NCI-H82 (cell line): ENCODE measurements at regions not wholly inside any gene's neighbourhood (a gene's known extent, or its start where the extent isn't known, plus 50 kb on each side); places are given as distances from the start of the nearest gene placed in this dataset.
"Not testable (repeated sequence)": the region's sequence is repeated elsewhere in the genome, so short reads cannot be mapped to it uniquely, and the experiment has no call there.

ENCODE experiments used
- DNase-seq: peaks from one replicate; lab custom pipeline; 2025; lab: John Stamatoyannopoulos, UW

GRCh38 chr7:106749165-106749564 is 88.2 kb upstream of the CCDC71L start:
- DNase-seq = no peak

GRCh38 chr7:106750773-106751172 is 89.8 kb upstream of the CCDC71L start:
- DNase-seq = no peak

- DNase-seq = no peak
Observed at GRCh38 chr7:106752367-106752766, 91.4 kb upstream of the CCDC71L start.

- not testable (repeated sequence) for DNase-seq
Observed at GRCh38 chr7:106755024-106755423, 94.1 kb upstream of the CCDC71L start.

GRCh38 chr7:106755641-106756040 is 94.7 kb upstream of the CCDC71L start:
- no peak for DNase-seq

- DNase-seq = no peak
Observed at GRCh38 chr7:106756071-106756470, 95.1 kb upstream of the CCDC71L start.

DNA sequence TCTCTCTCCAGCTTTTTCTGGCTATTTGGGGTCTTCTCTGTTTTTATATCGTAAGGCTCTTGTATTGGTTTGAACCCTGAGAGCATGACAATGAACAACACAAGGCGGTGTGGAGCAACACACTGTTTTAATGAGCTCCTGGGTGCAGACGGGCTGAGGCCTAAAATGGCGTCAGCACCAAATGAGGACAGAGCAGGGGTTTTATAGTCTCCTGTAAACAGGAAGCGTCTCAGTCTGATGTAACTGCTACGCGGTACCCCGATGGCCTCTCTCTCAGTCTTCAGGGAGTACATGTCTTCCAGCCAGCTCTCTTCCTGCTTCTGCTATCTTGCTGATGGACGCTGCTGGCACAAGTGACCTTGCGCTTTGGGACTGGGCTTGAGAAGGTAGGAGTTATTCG is 95.9 kb upstream of the CCDC71L start:
- DNase-seq = no peak

- DNase-seq = no peak
Observed at GRCh38 chr7:106757846-106758245, 96.9 kb upstream of the CCDC71L start.

DNA sequence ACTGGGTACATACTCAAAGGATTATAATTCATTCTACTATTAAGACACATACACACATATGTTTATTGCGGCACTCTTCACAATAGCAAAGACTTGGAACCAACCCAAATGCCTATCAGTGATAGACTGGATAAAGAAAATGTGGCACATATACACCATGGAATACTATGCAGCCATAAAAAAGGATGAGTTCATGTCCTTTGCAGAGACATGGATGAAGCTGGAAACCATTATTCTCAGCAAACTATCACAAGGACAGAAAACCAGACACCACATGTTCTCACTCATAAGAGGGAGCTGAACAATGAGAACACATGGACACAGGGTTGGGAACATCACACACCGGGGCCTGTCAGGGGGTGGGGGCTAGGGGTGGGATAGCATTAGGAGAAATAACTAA is 101.9 kb upstream of the CCDC71L start:
- not testable (repeated sequence) for DNase-seq

DNA sequence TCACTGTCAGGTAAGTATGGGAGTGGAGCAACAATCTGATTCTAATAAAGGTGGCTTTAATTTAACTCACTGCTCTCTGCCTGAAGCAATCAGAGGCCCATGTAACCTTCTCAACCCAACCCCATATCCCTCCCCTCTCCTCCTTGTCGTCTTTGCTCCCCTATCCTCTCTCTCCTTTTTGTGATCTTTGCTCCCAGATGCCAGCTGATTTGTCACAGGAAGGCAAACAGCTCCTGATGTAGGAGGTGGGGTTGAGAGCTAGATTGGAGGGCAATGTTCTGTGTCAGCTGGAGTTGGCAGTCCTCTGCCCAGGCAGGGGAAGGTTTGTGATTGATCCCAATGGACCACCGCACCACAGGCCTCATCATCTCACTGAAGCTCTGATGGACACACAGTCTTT is 101.4 kb upstream of the PIK3CG start:
- no peak for DNase-seq

- DNase-seq = no peak
Observed at GRCh38 chr7:106765727-106766355, 99.2 kb upstream of the PIK3CG start.

DNA sequence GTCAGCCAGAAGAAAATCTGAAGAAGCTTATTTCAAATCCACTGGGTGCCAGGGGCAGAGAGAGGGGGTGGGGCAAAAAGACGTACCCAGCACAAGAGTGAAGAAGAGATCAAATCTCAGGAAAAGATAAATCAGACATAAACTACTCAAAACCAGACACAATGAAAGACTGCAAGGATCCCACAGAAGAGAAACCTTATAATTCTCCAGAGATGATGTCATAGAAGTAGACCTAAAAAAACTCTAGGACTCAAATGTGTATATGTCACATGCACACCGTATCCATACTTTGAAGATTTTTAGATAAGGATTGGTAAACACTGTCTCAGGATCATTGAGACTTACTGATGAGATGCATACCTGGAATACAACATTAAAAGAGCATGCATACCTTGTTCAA is 98.5 kb upstream of the PIK3CG start:
- no peak for DNase-seq

DNA sequence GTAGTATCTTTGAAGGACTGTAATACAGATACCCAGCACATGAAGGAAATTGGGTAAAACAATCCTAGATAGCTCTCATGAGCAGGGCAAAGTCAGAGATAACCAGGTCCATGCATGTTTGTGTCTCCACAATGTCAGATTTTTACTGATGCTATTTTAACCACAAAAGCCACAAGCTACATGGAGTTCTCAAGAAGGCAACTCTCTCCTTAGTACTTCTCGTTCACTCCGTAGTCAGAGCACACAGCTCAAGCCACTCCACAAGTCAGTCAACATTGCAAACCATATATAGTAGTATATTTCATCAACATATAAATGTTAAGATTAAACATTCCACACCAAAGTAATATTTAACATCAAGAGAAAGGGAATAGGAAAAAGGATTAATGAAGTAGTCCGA is 98.0 kb upstream of the PIK3CG start:
- DNase-seq = no peak

- DNase-seq = no peak
Observed at GRCh38 chr7:106767498-106768323, 97.4 kb upstream of the PIK3CG start.

GRCh38 chr7:106768324-106768751 is 96.7 kb upstream of the PIK3CG start:
- no peak for DNase-seq

- DNase-seq = no peak
Observed at GRCh38 chr7:106770191-106770590, 94.9 kb upstream of the PIK3CG start.

DNA sequence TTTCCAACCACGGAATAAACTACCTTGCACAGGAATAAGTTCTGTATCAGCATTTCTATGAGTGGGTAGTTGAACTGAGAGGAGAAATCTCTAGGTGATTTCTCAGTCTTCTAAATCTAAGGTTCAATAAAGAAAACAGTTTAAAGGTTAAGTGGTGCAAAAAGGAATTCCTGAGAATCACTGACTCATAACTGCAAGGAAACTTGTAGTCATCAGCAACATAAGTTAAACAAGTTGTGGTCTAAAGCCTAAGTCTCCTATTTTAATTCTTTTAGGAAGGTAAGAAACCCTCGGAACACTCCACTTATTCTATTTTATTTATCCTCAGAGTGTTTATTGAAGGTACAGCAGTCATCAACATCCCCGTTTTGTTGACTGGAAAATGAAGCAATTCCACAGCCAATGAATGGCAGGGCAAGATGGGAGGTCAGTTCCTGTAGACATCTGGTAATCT is 92.4 kb upstream of the PIK3CG start:
- no peak for DNase-seq

- DNase-seq = no peak
Observed at GRCh38 chr7:106773228-106773627, 91.9 kb upstream of the PIK3CG start.

GRCh38 chr7:106773721-106774120 is 91.4 kb upstream of the PIK3CG start:
- DNase-seq = no peak

DNA sequence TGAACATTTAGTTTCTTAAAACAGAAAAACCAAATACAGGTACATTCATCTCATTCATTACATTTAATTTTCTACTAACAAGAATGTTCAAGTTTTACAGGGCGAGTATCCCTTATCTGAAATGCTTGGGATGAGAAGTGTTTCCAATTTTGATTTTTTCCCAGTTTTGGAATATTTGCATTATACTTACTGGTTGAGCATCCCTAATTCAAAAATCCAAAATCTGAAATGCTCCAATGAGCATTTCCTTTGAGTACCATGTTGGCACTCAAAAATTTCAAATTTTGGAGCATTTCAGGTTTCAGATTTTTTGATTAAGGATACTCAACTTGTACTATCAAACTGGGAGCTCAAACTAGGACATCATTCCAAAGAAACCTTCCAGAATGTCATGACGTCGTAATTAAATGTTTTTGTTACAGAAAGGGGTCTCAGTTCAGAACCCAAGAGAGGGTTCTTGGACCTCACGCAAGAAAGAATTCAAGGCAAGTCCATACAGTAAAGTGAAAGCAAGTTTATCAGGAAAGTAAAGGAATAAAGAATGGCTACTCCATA is 90.8 kb upstream of the PIK3CG start:
- no peak for DNase-seq

GRCh38 chr7:106774768-106775551 is 90.1 kb upstream of the PIK3CG start:
- DNase-seq = no peak

- no peak for DNase-seq
Observed at GRCh38 chr7:106775552-106775936, 89.5 kb upstream of the PIK3CG start.
